ENCODE measurements at regions not wholly inside any gene's neighbourhood (a gene's known extent, or its start where the extent isn't known, plus 50 kb on each side); places are given as distances from the start of the nearest gene placed in this dataset.

DNA sequence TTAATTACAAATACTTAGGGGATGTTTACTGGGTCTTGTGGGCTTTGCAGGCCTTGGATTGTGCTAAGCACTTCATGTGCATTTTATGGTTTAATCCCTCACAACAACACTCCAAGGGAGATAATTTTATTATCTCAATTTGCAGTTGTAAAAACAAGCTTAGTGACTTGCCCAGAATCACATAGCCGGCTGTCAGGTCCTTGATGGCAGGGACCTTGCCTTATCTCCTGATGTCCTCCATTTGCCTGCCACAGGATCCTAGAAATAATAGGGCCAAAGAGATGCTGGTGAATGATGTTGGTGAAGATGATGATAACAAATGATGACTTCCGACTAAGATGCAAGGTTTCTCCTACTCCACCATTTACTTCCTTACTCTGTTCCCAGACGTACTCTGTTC, 385.4 kb downstream of the TMEM135 start:
- H3K4me3 Mint-ChIP-seq = no peak overlapping the region
- H3K4me1 Mint-ChIP-seq = peaks cover 11% of the 10 kb centered on the region
- TF ChIP-seq CREB1 (CRISPR knock-in tag; IDR thresholded peaks at IDR 0.05) (no peak), RORB (CRISPR knock-in tag; IDR thresholded peaks at IDR 0.05) (no peak), KAT7 (CRISPR knock-in tag; IDR thresholded peaks at IDR 0.05; ENCODE audit: borderline replicate concordance) (no peak)
- TF ChIP-seq, protein P1, sequence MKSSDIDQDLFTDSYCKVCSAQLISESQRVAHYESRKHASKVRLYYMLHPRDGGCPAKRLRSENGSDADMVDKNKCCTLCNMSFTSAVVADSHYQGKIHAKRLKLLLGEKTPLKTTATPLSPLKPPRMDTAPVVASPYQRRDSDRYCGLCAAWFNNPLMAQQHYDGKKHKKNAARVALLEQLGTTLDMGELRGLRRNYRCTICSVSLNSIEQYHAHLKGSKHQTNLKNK (CRISPR knock-in tag; IDR thresholded peaks at IDR 0.05) = no peak
- TF ChIP-seq, protein P2, sequence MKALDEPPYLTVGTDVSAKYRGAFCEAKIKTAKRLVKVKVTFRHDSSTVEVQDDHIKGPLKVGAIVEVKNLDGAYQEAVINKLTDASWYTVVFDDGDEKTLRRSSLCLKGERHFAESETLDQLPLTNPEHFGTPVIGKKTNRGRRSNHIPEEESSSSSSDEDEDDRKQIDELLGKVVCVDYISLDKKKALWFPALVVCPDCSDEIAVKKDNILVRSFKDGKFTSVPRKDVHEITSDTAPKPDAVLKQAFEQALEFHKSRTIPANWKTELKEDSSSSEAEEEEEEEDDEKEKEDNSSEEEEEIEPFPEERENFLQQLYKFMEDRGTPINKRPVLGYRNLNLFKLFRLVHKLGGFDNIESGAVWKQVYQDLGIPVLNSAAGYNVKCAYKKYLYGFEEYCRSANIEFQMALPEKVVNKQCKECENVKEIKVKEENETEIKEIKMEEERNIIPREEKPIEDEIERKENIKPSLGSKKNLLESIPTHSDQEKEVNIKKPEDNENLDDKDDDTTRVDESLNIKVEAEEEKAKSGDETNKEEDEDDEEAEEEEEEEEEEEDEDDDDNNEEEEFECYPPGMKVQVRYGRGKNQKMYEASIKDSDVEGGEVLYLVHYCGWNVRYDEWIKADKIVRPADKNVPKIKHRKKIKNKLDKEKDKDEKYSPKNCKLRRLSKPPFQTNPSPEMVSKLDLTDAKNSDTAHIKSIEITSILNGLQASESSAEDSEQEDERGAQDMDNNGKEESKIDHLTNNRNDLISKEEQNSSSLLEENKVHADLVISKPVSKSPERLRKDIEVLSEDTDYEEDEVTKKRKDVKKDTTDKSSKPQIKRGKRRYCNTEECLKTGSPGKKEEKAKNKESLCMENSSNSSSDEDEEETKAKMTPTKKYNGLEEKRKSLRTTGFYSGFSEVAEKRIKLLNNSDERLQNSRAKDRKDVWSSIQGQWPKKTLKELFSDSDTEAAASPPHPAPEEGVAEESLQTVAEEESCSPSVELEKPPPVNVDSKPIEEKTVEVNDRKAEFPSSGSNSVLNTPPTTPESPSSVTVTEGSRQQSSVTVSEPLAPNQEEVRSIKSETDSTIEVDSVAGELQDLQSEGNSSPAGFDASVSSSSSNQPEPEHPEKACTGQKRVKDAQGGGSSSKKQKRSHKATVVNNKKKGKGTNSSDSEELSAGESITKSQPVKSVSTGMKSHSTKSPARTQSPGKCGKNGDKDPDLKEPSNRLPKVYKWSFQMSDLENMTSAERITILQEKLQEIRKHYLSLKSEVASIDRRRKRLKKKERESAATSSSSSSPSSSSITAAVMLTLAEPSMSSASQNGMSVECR (CRISPR knock-in tag; IDR thresholded peaks at IDR 0.05; ENCODE audit: borderline replicate concordance) = no peak
- ChIA-PET CTCF (interaction anchor here (3.9 kb wide), 1 partner anchor 69 kb away, joined by 75 read pairs; no protein-coding TSS in a partner anchor), POLR2A (interaction anchor here (0.6 kb wide), 1 partner anchor 355 kb away, joined by 3 read pairs; no protein-coding TSS in a partner anchor)
- ATAC-seq (no peak), DNase-seq (ENCODE audit: low spot score) (no peak)
- no peak overlapping the region for H3K27ac Mint-ChIP-seq
- peaks cover 5% of the 10 kb centered on the region for H3K9me3 Mint-ChIP-seq
- no peaks in the 10 kb centered on the region for H3K36me3 Mint-ChIP-seq
- no peaks in the 10 kb centered on the region for H3K27me3 Mint-ChIP-seq (ENCODE audit: low read depth)

- no peak for TF ChIP-seq JAZF1 (CRISPR knock-in tag; IDR thresholded peaks at IDR 0.05)
- no peak for TF ChIP-seq HMGA2 (CRISPR knock-in tag; IDR thresholded peaks at IDR 0.05)
- TF ChIP-seq TCF7 (CRISPR knock-in tag; IDR thresholded peaks at IDR 0.05; ENCODE audit: low read depth) = no peak
- TF ChIP-seq, protein P3, sequence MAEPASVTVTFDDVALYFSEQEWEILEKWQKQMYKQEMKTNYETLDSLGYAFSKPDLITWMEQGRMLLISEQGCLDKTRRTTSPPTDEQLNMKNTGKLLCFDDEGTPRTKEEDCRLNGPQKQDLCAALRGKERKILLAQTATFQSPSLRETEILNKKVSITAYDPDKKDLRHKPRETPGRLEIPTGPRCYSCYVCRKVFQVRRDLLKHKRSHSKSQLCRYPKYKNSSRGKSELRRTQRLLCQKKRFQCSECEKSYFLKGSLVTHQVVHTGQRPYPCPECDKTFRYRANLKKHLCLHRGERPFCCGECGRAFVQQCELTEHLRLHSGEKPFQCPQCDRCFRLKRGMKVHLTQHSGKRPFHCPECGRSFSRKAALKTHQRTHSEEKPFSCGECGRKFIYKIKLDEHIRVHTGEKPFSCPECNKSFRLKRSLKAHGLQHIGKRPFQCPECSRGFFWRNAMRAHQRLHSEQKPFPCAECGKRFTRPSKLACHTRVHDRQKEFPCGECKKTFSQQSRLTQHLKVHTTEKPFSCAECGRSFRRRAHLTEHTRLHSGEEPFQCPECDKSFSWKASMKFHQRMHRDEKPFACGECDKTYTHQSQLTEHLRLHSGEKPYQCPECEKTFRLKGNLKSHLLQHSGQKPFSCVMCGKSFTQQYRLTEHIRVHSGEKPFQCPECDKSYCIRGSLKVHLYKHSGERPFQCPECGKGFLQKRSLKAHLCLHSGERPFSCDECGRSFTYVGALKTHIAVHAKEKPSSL (CRISPR knock-in tag; conservative IDR thresholded peaks at IDR 0.05) = no peak
- no peak for TF ChIP-seq TEAD1 (CRISPR knock-in tag; IDR thresholded peaks at IDR 0.05)
- TF ChIP-seq, protein P4, sequence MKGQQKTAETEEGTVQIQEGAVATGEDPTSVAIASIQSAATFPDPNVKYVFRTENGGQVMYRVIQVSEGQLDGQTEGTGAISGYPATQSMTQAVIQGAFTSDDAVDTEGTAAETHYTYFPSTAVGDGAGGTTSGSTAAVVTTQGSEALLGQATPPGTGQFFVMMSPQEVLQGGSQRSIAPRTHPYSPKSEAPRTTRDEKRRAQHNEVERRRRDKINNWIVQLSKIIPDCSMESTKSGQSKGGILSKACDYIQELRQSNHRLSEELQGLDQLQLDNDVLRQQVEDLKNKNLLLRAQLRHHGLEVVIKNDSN (CRISPR knock-in tag; IDR thresholded peaks at IDR 0.05) = no peak
- no peak for TF ChIP-seq PREB (CRISPR knock-in tag; IDR thresholded peaks at IDR 0.05; ENCODE audit: borderline replicate concordance)
- TF ChIP-seq, protein P5, sequence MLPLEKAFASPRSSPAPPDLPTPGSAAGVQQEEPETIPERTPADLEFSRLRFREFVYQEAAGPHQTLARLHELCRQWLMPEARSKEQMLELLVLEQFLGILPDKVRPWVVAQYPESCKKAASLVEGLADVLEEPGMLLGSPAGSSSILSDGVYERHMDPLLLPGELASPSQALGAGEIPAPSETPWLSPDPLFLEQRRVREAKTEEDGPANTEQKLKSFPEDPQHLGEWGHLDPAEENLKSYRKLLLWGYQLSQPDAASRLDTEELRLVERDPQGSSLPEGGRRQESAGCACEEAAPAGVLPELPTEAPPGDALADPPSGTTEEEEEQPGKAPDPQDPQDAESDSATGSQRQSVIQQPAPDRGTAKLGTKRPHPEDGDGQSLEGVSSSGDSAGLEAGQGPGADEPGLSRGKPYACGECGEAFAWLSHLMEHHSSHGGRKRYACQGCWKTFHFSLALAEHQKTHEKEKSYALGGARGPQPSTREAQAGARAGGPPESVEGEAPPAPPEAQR (CRISPR knock-in tag; IDR thresholded peaks at IDR 0.05) = no peak
- TF ChIP-seq, protein P6, sequence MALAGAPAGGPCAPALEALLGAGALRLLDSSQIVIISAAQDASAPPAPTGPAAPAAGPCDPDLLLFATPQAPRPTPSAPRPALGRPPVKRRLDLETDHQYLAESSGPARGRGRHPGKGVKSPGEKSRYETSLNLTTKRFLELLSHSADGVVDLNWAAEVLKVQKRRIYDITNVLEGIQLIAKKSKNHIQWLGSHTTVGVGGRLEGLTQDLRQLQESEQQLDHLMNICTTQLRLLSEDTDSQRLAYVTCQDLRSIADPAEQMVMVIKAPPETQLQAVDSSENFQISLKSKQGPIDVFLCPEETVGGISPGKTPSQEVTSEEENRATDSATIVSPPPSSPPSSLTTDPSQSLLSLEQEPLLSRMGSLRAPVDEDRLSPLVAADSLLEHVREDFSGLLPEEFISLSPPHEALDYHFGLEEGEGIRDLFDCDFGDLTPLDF (CRISPR knock-in tag; IDR thresholded peaks at IDR 0.05) = no peak
- no peak overlapping the region for H3K4me3 Mint-ChIP-seq
- H3K27ac Mint-ChIP-seq = no peak overlapping the region
- H3K9me3 Mint-ChIP-seq = peaks cover 4% of the 10 kb centered on the region
- POLR2A ChIA-PET = no interaction called here
- CTCF ChIA-PET = interaction anchor here (3.9 kb wide), 1 partner anchor 69 kb away, joined by 75 read pairs; no protein-coding TSS in a partner anchor
- no peaks in the 10 kb centered on the region for H3K36me3 Mint-ChIP-seq
- no peak for ATAC-seq
- H3K27me3 Mint-ChIP-seq (ENCODE audit: low read depth) = no peaks in the 10 kb centered on the region
- DNase-seq (ENCODE audit: low spot score) = no peak
- peaks cover 11% of the 10 kb centered on the region for H3K4me1 Mint-ChIP-seq
Observed at GRCh38 chr11:87422566-87422965, 384.8 kb downstream of the TMEM135 start.
